GM23248 (cell line): ENCODE measurements at regions not wholly inside any gene's neighbourhood (a gene's known extent, or its start where the extent isn't known, plus 50 kb on each side); places are given as distances from the start of the nearest gene placed in this dataset.

Source experiments
- DNase-seq: peaks from one replicate; pipeline ENCODE4 v3.0.0-alpha.2; 2015
- H2AFZ ChIP-seq: fragments of 200-600 bp; sonication (generic); 2 replicates; pipeline ENCODE4 v1.6.1; 2016; ENCODE audit warnings: antibody characterized with exemption
- H3F3A ChIP-seq: fragments of 200-600 bp; sonication (generic); 2 replicates; pipeline ENCODE4 v1.6.1; 2016; ENCODE audit warnings: mild to moderate bottlenecking, antibody characterized with exemption, mixed run types; ENCODE audit not compliant: insufficient read depth
- H3K27ac ChIP-seq: fragments of 200-600 bp; sonication (generic); 2 replicates; pipeline ENCODE4 v1.5.1; 2016; ENCODE audit warnings: mild to moderate bottlenecking
- H3K27me3 ChIP-seq: fragments of 200-600 bp; sonication (generic); replicated peaks from 2 replicates; pipeline ENCODE4 v1.6.1; 2016; ENCODE audit warnings: mild to moderate bottlenecking; ENCODE audit not compliant: insufficient read depth
- H3K36me3 ChIP-seq: fragments of 200-600 bp; sonication (generic); 2 replicates; pipeline ENCODE4 v1.6.1; 2016; ENCODE audit warnings: low read depth, mild to moderate bottlenecking
- H3K4me1 ChIP-seq: fragments of 200-600 bp; sonication (generic); 2 replicates; pipeline ENCODE4 v1.6.1; 2016; ENCODE audit warnings: mild to moderate bottlenecking; ENCODE audit not compliant: insufficient read depth
- H3K4me2 ChIP-seq: fragments of 200-600 bp; sonication (generic); one replicate; pipeline ENCODE4 v1.6.1; 2016; ENCODE audit warnings: mild to moderate bottlenecking; ENCODE audit not compliant: unreplicated experiment
- H3K4me3 ChIP-seq: fragments of 200-600 bp; sonication (generic); 2 replicates; pipeline ENCODE4 v1.5.1; 2016; ENCODE audit warnings: mild to moderate bottlenecking
- H3K79me2 ChIP-seq: fragments of 200-600 bp; sonication (generic); 2 replicates; pipeline ENCODE4 v1.6.1; 2016; ENCODE audit warnings: mild to moderate bottlenecking; ENCODE audit not compliant: insufficient read depth
- H3K9ac ChIP-seq: fragments of 200-600 bp; sonication (generic); 2 replicates; pipeline ENCODE4 v1.6.1; 2016; ENCODE audit warnings: mild to moderate bottlenecking
- H3K9me2 ChIP-seq: fragments of 200-600 bp; sonication (generic); 2 replicates; pipeline ENCODE4 v1.6.1; 2016; ENCODE audit warnings: mixed run types, mild to moderate bottlenecking, moderate library complexity; ENCODE audit not compliant: insufficient read depth
- H3K9me3 ChIP-seq: fragments of 200-600 bp; sonication (generic); one replicate; pipeline ENCODE4 v1.6.1; 2017; ENCODE audit warnings: low read depth
- H4K20me1 ChIP-seq: fragments of 200-600 bp; sonication (generic); 2 replicates; pipeline ENCODE4 v1.6.0; 2016; ENCODE audit not compliant: insufficient read depth
- EZH2 ChIP-seq: fragments of 200-600 bp; sonication (generic); IDR thresholded peaks from 2 replicates; pipeline ENCODE4 v1.6.1; 2018; ENCODE audit warnings: antibody characterized with exemption, mild to moderate bottlenecking; ENCODE audit not compliant: insufficient read depth, poor library complexity, severe bottlenecking
- EZH2phosphoT487 ChIP-seq: fragments of 200-600 bp; sonication (generic); IDR thresholded peaks from 2 replicates; pipeline ENCODE4 v1.6.1; 2018; ENCODE audit warnings: antibody characterized with exemption, moderate library complexity, mild to moderate bottlenecking, low read depth; ENCODE audit not compliant: insufficient read depth
- WGBS, 2 experiments: methylation state at CpG; one replicate each; pipeline ENCODE4 v1.1.6; 2015 to 2017; ENCODE audit warnings: low lambda C conversion rate in 2 of 2, low coverage in 1 of 2; ENCODE audit errors: missing lambda C conversion rate in 2 of 2; 5-methylcytosine and 5-hydroxymethylcytosine counted together
- in situ Hi-C: fragments of 300-500 bp; cut with MboI; formaldehyde crosslinking; loops from 2 replicates; pipeline ENCODE4 v1.15.0; 2020

- Histone ChIP-seq H3K9ac (no peak overlapping the region), H3K79me2 (no peaks in the 10 kb centered on the region), H3K4me1 (no peaks in the 10 kb centered on the region), H3K4me3 (no peak overlapping the region), H3F3A (no peaks in the 10 kb centered on the region), H3K9me2 (no peaks in the 10 kb centered on the region), H3K27ac (no peak overlapping the region), H2AFZ (no peak overlapping the region), H3K4me2 (no peak overlapping the region), H4K20me1 (no peaks in the 10 kb centered on the region), H3K9me3 (no peaks in the 10 kb centered on the region), H3K27me3 (no peaks in the 10 kb centered on the region), H3K36me3 (no peaks in the 10 kb centered on the region)
- WGBS, 2 experiments = 78 to 85% methylated on average over 8 of the region's 8 CpGs
- TF ChIP-seq EZH2phosphoT487 (no peak), EZH2 (no peak)
- in situ Hi-C loops = no loop called here
- no peak for DNase-seq
Observed at GRCh38 chr3:110494728-110495127, 576.9 kb upstream of the NECTIN3 start.

GRCh38 chr3:110495201-110495927, 576.3 kb upstream of the NECTIN3 start:
- no peak overlapping the region for H2AFZ ChIP-seq
- no peaks in the 10 kb centered on the region for H3K9me2 ChIP-seq
- in situ Hi-C loops = no loop called here
- no peak overlapping the region for H3K4me2 ChIP-seq
- H3K9me3 ChIP-seq = no peaks in the 10 kb centered on the region
- no peak overlapping the region for H3K27ac ChIP-seq
- WGBS, 2 experiments = 79% methylated on average over 9 of the region's 9 CpGs
- no peak for DNase-seq
- H3F3A ChIP-seq = no peaks in the 10 kb centered on the region
- H3K4me3 ChIP-seq = no peak overlapping the region
- no peaks in the 10 kb centered on the region for H3K79me2 ChIP-seq
- no peaks in the 10 kb centered on the region for H4K20me1 ChIP-seq
- H3K9ac ChIP-seq = no peak overlapping the region
- H3K4me1 ChIP-seq = no peaks in the 10 kb centered on the region
- H3K36me3 ChIP-seq = no peaks in the 10 kb centered on the region
- no peaks in the 10 kb centered on the region for H3K27me3 ChIP-seq
- no peak for TF ChIP-seq EZH2
- no peak for TF ChIP-seq EZH2phosphoT487

GRCh38 chr3:110504401-110504800, 567.2 kb upstream of the NECTIN3 start:
- Histone ChIP-seq H4K20me1 (no peaks in the 10 kb centered on the region), H3K9me2 (no peaks in the 10 kb centered on the region), H2AFZ (no peak overlapping the region), H3K27ac (no peak overlapping the region), H3K4me2 (no peak overlapping the region), H3K27me3 (no peaks in the 10 kb centered on the region), H3K36me3 (no peaks in the 10 kb centered on the region), H3K9ac (no peak overlapping the region), H3F3A (no peaks in the 10 kb centered on the region), H3K4me3 (no peak overlapping the region), H3K9me3 (no peaks in the 10 kb centered on the region), H3K4me1 (no peaks in the 10 kb centered on the region), H3K79me2 (no peaks in the 10 kb centered on the region)
- WGBS, 2 experiments = 53 to 56% methylated on average over 2 of the region's 2 CpGs
- TF ChIP-seq EZH2 = no peak
- no peak for TF ChIP-seq EZH2phosphoT487
- DNase-seq = no peak
- in situ Hi-C loops = no loop called here

- no peaks in the 10 kb centered on the region for H4K20me1 ChIP-seq
- H3K79me2 ChIP-seq = no peaks in the 10 kb centered on the region
- no peaks in the 10 kb centered on the region for H3K4me1 ChIP-seq
- no peaks in the 10 kb centered on the region for H3F3A ChIP-seq
- 55 to 62% methylated on average over 4 of the region's 4 CpGs for WGBS, 2 experiments
- no peak overlapping the region for H3K4me2 ChIP-seq
- H3K4me3 ChIP-seq = no peak overlapping the region
- H3K27ac ChIP-seq = no peak overlapping the region
- no peak overlapping the region for H3K9ac ChIP-seq
- no peak for DNase-seq
- no peaks in the 10 kb centered on the region for H3K36me3 ChIP-seq
- H3K9me2 ChIP-seq = no peaks in the 10 kb centered on the region
- TF ChIP-seq EZH2phosphoT487 = no peak
- TF ChIP-seq EZH2 = no peak
- no peaks in the 10 kb centered on the region for H3K9me3 ChIP-seq
- no peaks in the 10 kb centered on the region for H3K27me3 ChIP-seq
- in situ Hi-C loops = no loop called here
- H2AFZ ChIP-seq = no peak overlapping the region
Observed at GRCh38 chr3:110504901-110505300, 566.7 kb upstream of the NECTIN3 start.
